Activated B cell treated with CpG ODN at 0.5 μM for 24 hours (primary cell): ENCODE measurements at regions not wholly inside any gene's neighbourhood (a gene's known extent, or its start where the extent isn't known, plus 50 kb on each side); places are given as distances from the start of the nearest gene placed in this dataset.
"Not testable (repeated sequence)": the region's sequence is repeated elsewhere in the genome, so short reads cannot be mapped to it uniquely, and the experiment has no call there.

Experiments used
- ATAC-seq: fragments of 200-7000 bp; cut with Tn5 transposase; one replicate; pipeline ENCODE4 v1.10.0; 2021; ENCODE audit warnings: low read depth, mild to moderate bottlenecking, moderate library complexity
- CTCF ChIA-PET: fragments of 350-600 bp; sonication (Branson Sonifier 250); formaldehyde crosslinking; loops from one replicate; lab custom pipeline; 2021; ENCODE audit warnings: antibody characterized with exemption; lab: Charles Lee
- POLR2A ChIA-PET: fragments of 350-600 bp; sonication (Branson Sonifier 250); formaldehyde crosslinking; loops from one replicate; lab custom pipeline; 2021; ENCODE audit warnings: antibody characterized with exemption; lab: Charles Lee
- DNase-seq: peaks from one replicate; pipeline ENCODE4 v3.0.0; 2022
- H3K27ac Mint-ChIP-seq: one replicate; pipeline ENCODE4 v1.8.0; 2020; ENCODE audit warnings: mixed read lengths
- H3K27me3 Mint-ChIP-seq: one replicate; pipeline ENCODE4 v1.8.0; 2021; ENCODE audit warnings: mixed read lengths
- H3K36me3 Mint-ChIP-seq: one replicate; pipeline ENCODE4 v1.8.0; 2021; ENCODE audit warnings: low read depth, mixed read lengths
- H3K4me1 Mint-ChIP-seq: one replicate; pipeline ENCODE4 v1.8.0; 2021; ENCODE audit warnings: mixed read lengths
- H3K4me3 Mint-ChIP-seq: one replicate; pipeline ENCODE4 v1.8.0; 2020; ENCODE audit warnings: mild to moderate bottlenecking, mixed read lengths
- H3K9me3 Mint-ChIP-seq: one replicate; pipeline ENCODE4 v1.8.0; 2020; ENCODE audit warnings: mixed read lengths
- CTCF ChIP-seq: fragments of 200-600 bp; IDR thresholded peaks from one replicate; pipeline ENCODE4 v1.8.0; 2022; ENCODE audit warnings: antibody characterized with exemption, mild to moderate bottlenecking
- intact Hi-C: fragments of 100-400 bp; cut with micrococcal nuclease; formaldehyde crosslinking; loops from one replicate; pipeline ENCODE4 v1.15.1; 2024

- no peak overlapping the region for H3K27ac Mint-ChIP-seq
- ATAC-seq (no peak), DNase-seq (no peak)
- no peak for TF ChIP-seq CTCF
- intact Hi-C loops: no loop called here
- peaks cover 3% of the 10 kb centered on the region for H3K9me3 Mint-ChIP-seq
- POLR2A ChIA-PET: no interaction called here
- H3K36me3 Mint-ChIP-seq: no peaks in the 10 kb centered on the region
- H3K4me3 Mint-ChIP-seq: no peak overlapping the region
- CTCF ChIA-PET: no interaction called here
- no peaks in the 10 kb centered on the region for H3K4me1 Mint-ChIP-seq
- no peaks in the 10 kb centered on the region for H3K27me3 Mint-ChIP-seq
Measured at GRCh38 chr4:159577241-159577640, 474.4 kb downstream of the RAPGEF2 start.

- DNase-seq (no peak), ATAC-seq (no peak)
- no peak overlapping the region for H3K27ac Mint-ChIP-seq
- H3K4me1 Mint-ChIP-seq: no peaks in the 10 kb centered on the region
- no peaks in the 10 kb centered on the region for H3K36me3 Mint-ChIP-seq
- POLR2A ChIA-PET: no interaction called here
- H3K4me3 Mint-ChIP-seq: no peak overlapping the region
- intact Hi-C loops: no loop called here
- peaks cover 9% of the 10 kb centered on the region for H3K9me3 Mint-ChIP-seq
- CTCF ChIA-PET: no interaction called here
- no peak for TF ChIP-seq CTCF
- no peaks in the 10 kb centered on the region for H3K27me3 Mint-ChIP-seq
Measured at GRCh38 chr4:159582685-159583084, 479.8 kb downstream of the RAPGEF2 start.

GRCh38 chr4:159592898-159593556, 490.1 kb downstream of the RAPGEF2 start:
- no peaks in the 10 kb centered on the region for H3K4me1 Mint-ChIP-seq
- CTCF ChIA-PET: no interaction called here
- H3K9me3 Mint-ChIP-seq: no peaks in the 10 kb centered on the region

GRCh38 chr4:159593681-159594080, 490.8 kb downstream of the RAPGEF2 start:
- Mint-ChIP-seq H3K9me3 (no peaks in the 10 kb centered on the region), H3K4me3 (no peak overlapping the region), H3K36me3 (no peaks in the 10 kb centered on the region), H3K27ac (no peak overlapping the region), H3K4me1 (no peaks in the 10 kb centered on the region), H3K27me3 (no peaks in the 10 kb centered on the region)
- DNase-seq: no peak
- CTCF ChIA-PET: no interaction called here
- TF ChIP-seq CTCF: no peak
- no peak for ATAC-seq
- POLR2A ChIA-PET: no interaction called here
- intact Hi-C loops: no loop called here

More at GRCh38 chr4:159592898-159593556, 490.1 kb downstream of the RAPGEF2 start:
- H3K27me3 Mint-ChIP-seq: no peaks in the 10 kb centered on the region
- no peak for DNase-seq
- intact Hi-C loops: no loop called here
- H3K36me3 Mint-ChIP-seq: no peaks in the 10 kb centered on the region
- POLR2A ChIA-PET: no interaction called here
- H3K4me3 Mint-ChIP-seq: no peak overlapping the region
- TF ChIP-seq CTCF: no peak
- no peak for ATAC-seq
- H3K27ac Mint-ChIP-seq: no peak overlapping the region

GRCh38 chr4:159594576-159594975, 491.7 kb downstream of the RAPGEF2 start:
- POLR2A ChIA-PET: no interaction called here
- no peak for ATAC-seq
- no peaks in the 10 kb centered on the region for H3K9me3 Mint-ChIP-seq
- no peaks in the 10 kb centered on the region for H3K36me3 Mint-ChIP-seq
- H3K27me3 Mint-ChIP-seq: no peaks in the 10 kb centered on the region
- intact Hi-C loops: no loop called here
- TF ChIP-seq CTCF: no peak
- CTCF ChIA-PET: no interaction called here
- DNase-seq: no peak
- no peak overlapping the region for H3K27ac Mint-ChIP-seq
- no peak overlapping the region for H3K4me3 Mint-ChIP-seq
- no peaks in the 10 kb centered on the region for H3K4me1 Mint-ChIP-seq

- intact Hi-C loops, H3K4me3 Mint-ChIP-seq, CTCF ChIA-PET: not testable (repeated sequence)
Measured at GRCh38 chr4:159595101-159595500, 492.2 kb downstream of the RAPGEF2 start.

More at GRCh38 chr4:159595101-159595500, 492.2 kb downstream of the RAPGEF2 start:
- POLR2A ChIA-PET, H3K27ac Mint-ChIP-seq, H3K4me1 Mint-ChIP-seq, H3K36me3 Mint-ChIP-seq, DNase-seq, H3K9me3 Mint-ChIP-seq, H3K27me3 Mint-ChIP-seq, ATAC-seq: not testable (repeated sequence)
